HuH-7 (cell line): ENCODE measurements at regions not wholly inside any gene's neighbourhood (a gene's known extent, or its start where the extent isn't known, plus 50 kb on each side); places are given as distances from the start of the nearest gene placed in this dataset.
"Not testable (repeated sequence)": the region's sequence is repeated elsewhere in the genome, so short reads cannot be mapped to it uniquely, and the experiment has no call there.

ENCODE experiments used
- DNase-seq: peaks from one replicate; pipeline ENCODE4 v3.0.0; 2011; ENCODE audit warnings: low spot score

DNA sequence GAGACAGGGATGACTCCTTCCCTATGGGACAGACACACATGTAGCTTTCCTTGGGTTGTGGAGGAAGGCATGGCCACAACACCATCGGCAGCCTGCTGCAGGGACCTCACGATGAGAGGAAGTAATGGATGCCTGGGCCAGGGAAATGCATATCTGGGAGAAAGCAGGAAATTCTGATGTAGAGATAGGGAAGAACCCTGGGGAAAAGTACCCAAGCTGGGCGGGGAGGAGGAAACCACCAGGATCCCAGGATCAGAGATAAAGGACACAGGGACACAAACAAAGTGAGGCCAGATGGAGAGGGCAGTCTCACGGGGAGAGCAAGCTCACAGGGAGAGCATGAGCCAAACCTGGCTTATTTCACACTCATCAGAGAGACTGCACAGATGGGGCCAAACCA, 294.7 kb upstream of the TEKT4 start:
- DNase-seq, result not testable (repeated sequence)

DNA sequence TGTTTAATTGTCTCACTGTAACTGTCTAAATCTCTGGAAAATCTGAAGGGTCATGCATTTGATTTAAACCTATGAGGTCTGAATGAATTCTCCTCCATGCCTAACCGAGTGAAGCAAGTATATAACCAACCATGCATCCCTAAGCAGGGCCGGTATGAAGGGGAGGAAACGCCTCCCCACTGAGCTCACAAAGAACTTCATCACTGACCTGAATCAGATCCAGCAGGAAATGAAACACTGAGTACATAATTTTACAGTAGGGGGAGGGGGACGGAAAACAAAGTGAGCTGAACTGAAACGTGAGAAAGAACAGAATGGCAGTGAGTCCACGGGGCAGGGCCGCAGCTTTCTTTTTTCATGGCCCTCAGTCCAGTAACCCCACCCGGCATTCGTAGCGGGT, 294.1 kb upstream of the TEKT4 start:
- not testable (repeated sequence) for DNase-seq

DNA sequence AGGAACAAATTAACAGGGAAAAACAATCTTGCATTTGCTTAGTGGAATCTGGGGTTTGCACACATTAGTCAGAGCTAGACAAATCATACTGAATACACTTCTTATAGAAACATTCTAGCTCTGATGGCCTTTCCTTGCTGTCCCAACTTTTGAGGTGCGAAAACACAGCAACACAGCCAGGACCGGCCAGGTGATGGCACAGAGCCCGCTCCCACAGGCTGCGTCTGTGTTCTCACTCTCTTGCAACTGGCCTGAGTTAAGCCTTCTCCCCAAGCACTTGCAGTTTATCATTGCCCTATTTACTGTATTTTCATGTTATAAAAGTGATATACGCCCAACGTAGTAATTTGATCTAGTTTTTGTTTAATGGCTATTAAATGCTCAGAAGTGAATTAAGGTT, 292.0 kb upstream of the TEKT4 start:
- not testable (repeated sequence) for DNase-seq

DNA sequence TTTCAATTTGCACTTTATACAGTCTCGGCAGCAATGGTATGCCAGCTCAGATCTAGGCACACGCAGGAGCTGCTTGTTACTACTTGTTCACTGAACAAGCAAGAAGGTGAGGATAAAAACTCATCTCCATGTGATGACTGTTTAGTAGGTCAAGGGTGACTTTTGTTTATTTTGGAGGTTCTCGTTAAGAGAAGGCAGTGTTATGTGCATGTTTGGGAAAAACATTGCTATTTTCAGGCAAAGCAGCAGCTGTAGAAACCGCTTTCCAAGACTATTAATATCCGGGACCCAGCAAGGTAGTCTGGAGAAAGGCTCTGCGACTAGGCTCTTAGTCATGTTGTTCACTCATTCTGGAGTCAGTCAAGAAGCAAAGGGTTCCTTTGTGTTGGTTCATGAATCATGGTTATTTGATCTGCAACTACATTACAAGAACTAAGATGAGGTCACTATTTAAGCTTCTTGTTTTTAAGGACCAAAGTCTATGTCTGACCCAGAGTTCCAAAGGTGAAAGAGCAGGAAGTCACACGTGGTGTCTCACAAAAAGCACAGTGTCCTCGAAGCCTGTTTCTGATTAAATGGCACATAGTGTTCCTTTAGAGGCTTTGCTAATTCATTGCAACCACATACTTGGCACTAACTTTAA, 288.0 kb upstream of the TEKT4 start:
- DNase-seq, result not testable (repeated sequence)

DNA sequence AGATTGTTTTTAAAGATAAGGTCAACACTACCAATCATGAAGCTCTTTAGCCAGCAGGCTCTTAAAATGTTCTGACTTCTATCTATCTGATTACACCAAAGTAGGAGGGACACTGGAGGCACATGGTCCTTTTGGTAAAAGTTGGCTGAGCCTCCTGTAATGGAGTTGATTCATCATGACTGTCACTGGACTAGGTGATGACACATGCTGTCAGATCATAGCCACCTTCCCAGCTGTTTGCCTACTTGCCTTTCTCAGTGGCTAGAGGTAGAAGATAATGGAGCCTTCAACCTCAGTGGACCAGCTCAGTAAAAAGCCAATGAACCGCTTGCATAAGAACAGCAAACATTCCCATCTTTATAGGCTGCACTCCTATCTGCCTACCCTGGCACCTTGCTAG, 286.7 kb upstream of the TEKT4 start:
- not testable (repeated sequence) for DNase-seq

DNA sequence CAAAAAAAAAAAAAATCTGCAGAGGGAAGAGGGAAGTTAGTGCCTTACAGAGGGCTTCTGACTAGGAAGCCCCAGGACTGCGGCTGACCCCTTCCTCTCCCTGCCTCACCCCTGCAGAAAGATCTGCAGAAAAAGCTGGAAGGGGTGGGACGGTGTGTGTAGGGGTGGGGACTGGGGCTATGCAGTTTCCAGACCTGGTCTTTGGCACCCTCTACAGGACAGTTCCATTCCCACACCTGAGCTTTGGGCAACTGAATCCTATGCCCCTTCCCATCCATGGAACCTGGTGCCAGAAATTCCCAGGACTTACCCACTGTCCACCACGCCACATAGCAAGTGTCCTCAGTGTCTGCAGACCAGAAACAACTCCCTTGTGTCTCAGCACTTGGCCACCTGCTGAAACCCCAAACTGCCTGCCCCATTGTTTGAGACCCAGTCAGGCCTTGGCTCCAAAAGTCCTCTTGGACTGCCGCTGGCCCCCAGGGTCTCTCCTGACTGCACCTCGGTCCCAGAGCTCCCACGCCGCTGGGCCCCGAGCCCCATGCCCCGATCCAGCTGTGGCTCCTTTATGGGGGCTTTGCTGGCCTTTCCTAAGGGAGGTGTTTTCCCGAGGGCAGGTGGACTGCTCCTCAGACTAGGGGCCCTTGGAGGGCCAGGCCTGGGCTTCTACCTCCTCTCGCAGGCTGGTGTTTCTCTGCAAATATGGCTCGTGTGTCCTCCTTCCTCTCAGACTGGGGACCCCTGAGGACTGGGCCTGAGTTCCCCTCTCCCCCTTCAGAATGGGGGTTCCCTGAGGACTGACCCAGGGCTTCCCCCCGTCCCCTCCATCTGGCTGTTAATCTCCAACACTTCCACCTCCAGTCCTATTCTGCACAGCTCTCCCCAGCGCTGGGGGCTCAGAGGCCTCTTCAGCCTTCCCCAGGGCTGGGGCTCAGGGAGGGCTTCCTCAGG, 284.9 kb upstream of the TEKT4 start:
- DNase-seq, result peak; percentile 54

DNA sequence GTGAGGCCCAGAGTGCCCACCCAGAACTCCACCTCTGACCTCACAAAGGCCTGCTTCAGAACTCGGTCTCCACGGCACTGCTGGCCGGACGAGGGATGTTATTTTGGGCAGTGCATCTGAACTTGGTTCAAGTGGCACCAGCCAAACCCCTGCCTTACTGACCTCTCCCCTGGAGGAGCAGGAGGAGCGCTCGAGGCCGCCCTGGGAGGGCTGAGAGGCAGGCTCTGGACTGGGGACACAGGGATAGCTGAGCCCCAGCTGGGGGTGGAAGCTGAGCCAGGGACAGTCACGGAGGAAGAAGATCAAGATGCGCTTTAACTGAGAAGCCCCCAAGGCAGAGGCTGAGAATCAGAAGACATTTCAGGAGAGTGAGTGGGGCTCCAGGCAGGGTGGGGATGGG, 284.2 kb upstream of the TEKT4 start:
- not testable (repeated sequence) for DNase-seq

DNA sequence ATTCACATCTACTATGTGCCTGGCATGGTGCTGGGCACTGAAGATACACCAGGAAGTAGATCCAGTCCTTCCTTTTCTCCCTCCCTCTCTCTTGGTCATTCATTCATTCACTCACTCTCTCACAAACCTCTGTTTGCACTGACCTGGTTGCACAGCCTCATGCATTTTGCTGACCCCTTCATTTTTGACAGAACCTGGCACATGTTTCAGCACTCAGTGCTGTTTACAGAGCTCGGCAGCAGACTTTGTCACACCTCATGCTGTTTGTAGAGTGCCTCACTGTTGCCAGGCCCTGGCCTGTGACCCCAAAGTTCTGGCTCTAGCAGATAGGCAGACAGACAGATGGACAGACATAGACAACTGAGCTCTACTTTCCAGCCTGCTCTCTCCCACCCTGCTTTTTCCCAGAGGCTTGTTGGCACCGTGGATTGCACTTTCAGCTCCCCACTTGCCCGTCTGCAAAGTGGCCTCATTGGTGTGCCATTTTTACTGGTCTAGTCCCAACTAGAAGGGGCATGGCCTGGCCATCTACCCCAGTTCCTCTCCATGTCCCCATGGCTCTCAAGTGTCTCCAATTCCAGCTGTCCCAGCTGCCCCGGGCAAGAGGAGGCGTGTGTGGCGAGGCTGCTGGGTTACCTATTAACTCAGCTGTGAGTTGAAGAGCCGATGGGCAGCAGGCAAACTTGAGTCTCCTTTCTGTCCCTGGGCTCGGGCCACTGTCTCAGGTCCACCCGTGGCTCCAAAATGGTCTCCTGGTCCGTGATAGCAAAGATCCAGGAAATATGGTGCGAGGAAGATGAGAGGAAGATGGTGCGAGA, 277.0 kb upstream of the TEKT4 start:
- not testable (repeated sequence) for DNase-seq

DNA sequence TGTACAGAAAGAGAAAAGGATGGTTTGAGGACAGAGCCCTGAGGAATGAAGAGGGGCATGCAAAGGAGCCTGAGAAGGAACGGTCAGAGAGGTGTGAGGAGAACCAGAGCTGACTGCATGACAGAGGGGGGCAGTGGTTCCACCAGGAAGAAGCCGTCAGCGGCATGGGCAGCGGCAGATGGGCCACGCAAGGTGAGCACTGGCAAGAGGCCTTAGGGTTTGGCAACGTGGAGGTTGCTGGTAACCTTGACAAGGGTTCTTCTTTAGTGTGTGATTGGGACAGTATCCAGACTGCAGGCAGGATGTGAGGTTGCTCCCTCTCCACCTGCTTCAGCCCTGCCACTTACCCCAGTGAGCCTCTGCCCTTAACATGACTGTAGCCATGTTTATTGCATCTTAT, 275.3 kb upstream of the TEKT4 start:
- DNase-seq, result not testable (repeated sequence)

DNA sequence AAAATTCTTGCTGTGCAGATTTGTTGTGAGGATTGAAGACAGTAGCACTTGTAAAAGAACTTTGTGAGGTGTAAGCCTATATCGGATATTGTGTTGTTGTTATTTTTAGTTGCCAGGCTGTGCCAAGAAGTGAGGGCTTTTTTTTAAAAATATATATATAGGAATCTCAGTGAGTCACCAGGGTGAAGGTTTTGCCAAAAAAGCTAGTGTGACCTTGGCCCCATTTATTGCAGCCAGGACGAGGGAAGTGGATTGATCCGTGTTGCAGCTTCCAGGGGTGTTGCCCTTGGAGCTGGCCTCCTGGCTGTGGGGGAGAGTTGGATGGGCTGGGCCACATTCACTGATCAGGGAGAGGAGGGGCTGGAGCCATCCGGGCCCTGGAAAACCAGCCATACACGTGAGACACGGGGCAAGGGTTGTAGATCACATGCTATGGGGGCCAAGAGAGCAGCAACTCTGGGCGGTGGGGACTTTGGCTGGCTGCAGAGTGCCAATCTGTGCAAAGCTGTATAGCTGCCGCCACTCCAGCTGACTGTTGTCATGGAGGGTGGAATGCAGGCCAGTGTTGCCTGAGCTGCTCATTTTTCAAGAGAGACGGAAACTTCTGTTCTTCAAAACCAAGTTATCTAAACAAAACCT, 273.0 kb upstream of the TEKT4 start:
- not testable (repeated sequence) for DNase-seq

DNA sequence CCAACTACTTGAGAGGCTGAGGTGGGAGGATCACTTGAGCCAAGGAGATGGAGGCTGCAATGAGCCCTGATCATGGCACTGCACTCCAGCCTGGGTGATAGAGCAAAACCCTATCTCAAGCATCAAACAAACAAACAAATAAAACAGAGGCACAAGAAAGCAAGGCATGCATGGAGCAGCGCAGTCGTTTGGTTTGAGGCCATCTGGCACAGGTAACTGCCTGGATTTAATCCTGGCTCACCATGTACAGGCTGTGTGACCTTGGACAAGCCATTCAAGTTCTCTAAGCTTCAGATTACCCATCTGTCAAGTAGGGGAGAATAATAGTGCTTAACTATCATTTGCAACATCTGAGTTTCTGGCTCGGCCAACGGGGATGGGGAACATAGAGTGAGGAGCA, 270.3 kb upstream of the TEKT4 start:
- DNase-seq, result not testable (repeated sequence)

DNA sequence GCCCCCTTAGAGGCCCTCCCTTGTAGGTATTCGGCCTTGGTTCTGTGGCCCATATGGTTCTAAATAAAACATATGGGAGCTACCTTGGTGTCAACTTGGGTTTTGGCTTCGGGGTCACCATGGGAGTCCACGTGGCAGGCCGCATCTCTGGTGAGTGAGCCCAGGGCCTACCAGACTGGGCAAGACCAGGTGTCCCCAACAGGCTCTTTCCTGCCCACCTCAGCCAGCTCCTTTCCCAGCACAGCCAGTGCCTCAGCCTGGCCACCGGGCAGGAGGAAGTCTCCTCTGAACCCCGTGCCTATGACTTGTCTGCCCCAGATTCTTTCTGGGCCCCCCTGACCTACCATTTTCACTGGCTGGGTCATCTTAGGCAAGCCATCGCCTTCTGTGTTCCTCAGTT, 268.8 kb upstream of the TEKT4 start:
- no peak for DNase-seq

DNA sequence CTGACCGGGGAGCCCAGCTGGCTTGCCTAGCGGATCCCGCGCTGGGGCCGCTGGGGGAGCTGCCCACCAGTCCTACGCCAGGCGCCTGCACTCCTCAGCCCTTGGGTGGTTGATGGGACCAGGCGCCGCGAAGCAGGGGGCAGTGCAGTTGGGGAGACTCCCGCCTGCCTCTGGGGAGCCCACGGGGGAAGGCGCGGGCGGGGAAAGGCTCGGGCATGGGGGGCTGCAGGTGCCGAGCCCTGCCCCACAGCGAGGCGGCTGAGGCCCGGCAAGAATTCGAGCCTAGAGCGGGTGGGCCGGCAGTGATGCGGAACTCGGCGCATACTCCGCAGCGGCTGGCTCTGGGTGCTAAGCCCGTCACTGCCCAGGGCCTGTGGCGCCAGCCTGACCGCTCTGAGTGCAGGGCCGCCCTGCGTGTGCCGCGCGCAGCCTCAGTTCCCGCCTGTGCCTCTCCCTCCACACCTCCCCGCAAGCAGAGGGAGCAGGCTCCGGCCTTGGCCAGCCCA, 249.1 kb upstream of the TEKT4 start:
- DNase-seq, result no peak

DNA sequence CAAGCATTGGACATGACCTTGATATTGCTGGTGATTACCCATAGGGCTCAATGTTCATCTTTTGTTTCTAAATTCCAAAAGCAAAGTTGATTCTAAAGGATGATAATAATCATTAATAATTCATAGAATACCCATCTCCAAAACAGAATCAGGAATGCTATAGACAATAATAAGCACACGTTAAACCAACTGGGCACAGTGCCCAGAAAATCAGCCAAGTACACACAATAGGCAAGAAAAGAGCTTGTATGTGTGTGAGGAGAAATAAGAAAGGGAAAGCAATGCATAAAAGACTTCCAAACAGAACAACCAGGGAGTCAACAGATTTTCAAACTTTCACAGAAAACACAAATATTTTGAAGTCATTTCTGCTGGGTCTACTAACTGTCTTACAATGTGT, 242.3 kb upstream of the TEKT4 start:
- DNase-seq, result not testable (repeated sequence)

DNA sequence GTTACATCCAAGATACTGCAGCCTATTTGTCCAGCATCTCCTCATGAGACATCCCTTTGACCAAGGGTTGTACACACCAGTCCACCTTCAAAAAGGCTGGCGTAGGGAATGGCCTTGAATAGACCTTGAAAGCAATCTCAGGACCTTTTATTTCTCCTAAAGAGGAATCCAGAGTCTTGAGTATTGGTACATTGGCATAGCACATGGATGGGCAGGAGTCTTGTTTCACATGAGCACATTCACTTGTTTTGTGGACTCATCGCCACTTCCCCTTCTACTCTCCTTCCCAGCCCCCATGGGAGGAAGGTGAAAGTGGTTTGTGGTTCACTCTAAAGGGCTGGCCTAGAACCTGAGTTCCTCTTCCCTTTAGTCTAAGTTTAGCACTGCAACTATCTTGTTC, 229.8 kb upstream of the TEKT4 start:
- DNase-seq, result not testable (repeated sequence)

DNA sequence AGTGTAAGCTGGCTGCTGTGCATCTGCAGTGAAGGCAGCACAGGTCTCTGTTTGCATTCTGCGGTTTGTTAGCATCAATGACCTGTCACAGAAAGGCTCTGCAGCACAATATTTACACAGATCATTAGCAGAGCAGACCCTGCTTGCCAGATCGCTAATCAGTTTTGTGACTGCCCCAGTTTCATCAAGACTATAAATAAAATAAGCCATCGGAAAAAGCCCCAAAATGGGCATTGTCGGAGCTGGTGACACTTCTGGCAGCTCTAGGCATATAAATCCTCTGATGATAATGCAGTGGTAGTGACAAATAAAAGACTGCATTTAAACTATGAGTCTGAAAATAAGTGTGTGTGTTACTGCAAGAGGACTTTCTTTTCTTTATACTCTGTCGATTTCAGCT, 219.1 kb upstream of the TEKT4 start:
- not testable (repeated sequence) for DNase-seq

DNA sequence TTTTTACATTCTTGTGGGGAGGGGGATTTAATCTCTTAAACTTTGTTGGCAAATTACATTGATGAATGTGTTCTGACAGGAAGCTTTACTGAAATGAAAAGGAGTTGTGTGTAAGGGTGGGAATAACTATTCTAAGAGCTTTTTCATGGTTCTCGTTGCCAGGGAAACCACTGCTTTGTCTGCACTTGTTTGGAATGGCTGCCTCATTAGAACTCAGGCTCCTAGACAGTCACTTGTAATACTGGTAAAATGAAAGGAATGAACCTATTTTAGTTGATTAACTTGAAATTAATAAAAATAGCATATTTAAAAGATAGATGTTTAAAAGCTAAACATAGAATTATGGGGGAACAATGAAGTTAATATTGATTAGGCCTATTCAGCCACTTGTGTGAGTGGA, 201.4 kb upstream of the TEKT4 start:
- not testable (repeated sequence) for DNase-seq

DNA sequence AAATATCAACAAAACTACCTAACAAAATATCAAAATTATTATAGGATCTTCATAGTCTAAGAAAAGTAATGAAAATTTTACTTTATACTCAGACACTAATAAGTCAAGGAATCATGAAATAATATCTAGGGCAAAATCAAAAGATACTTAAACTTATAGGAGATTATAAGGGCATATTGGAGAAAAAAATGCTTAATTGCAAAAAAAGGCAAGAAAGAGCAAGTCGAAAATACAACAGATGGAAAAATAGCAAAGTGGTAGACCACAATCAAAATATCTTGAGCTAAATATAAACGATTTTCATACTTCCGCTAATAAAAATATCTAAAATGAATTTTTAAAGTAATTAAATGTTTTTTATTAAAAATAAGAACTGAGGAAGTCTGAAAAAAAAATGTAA, 177.0 kb upstream of the TEKT4 start:
- DNase-seq, result not testable (repeated sequence)

DNA sequence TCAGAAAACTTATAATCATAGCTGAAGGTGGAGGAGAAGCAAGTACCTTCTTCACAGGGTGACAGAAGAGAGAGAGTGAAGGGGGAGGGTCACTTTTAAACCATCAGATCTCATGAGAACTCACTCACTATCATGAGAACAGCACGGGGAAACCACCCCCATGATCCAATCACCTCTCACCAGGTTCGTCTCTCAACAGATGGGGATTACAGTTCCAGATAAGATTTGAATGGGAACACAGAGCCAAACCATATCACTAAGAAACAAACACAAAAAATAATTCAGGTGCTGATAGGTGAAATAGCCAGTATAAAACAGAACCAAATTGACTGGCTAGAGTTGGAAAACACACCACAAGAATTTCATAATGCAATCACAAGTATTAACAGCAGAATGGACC, 162.2 kb upstream of the TEKT4 start:
- not testable (repeated sequence) for DNase-seq

DNA sequence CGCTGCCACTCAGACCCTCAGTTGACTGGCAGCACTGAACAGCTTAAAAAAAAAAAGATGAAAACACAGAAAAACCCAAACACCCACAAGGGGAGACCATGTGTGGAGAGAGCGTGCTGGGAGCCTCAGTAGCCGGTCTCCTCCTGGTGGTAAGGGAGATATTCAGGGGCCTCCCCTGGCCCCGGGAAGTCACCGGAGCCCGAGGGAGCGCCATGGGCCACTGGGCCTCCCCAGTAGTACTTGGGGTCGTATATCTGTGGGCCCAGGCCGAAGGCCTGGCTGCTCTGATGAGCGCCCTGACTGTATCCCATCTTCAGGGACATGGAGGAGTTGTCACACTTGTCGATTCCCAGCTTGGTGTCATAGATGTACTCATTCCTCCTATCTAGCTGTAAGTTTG, 145.7 kb upstream of the TEKT4 start:
- DNase-seq, result no peak

DNA sequence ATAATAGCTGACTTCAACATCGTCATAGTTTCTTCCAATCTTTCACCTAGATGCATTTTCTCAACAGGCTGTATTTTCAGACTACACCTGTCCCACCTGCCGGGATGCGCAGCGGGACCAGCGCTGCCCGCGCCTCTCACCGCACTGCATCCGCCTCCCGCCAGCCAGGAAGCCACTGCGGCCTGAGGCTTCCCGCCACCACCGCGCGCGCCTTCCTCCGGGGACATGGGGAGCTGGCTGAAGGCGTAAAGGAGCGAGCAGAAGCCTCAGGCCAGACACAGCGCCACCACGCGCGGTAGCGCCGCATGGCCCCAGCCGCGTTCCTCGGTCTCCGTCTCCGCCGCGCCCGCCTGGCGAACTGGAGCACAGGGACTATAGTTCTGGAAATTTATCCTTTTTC, 135.7 kb upstream of the TEKT4 start:
- DNase-seq, result not testable (repeated sequence)

DNA sequence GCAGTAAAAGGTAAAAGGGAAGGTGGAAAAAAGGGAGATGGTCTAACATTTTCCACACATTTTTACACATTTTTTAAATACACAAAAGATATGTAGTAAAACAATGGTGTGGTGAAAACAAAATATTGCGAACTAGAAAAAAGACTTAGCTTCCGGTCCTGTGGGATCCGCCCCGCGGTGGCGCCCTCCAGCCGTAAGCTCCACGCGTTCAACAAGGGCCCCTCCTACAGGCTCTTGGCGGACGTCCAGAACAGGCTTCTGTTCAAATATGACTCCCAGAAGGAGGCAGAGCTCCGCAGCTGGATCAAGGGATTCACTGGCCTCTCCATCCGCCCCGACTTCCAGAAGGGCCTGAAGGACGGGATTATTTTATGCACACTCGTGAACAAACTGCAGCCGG, 134.1 kb upstream of the TEKT4 start:
- peak; percentile 7 for DNase-seq
